ENCODE measurements at regions not wholly inside any gene's neighbourhood (a gene's known extent, or its start where the extent isn't known, plus 50 kb on each side); places are given as distances from the start of the nearest gene placed in this dataset.

DNA sequence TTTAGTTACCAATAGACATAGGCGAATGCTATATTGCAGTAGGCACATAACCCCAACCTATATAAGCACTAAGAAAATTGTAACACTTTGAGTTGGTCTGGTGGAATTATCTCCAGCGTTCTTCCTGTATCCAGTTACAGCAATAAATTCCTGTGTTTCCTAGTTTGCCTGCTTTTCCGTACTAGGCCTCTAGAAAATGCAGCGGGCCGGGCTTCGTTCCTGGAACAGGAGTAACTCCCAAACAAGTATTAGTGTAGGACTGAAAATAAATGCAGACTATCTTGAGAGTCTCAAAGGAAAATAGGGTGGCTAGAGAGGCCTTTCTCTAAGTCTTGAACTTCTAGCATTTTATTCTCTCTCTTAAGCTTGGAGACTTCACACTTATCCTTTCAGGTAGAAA is 159.8 kb downstream of the OR13H1 start:
- no peak for DNase-seq (ENCODE audit: low read depth)

DNA sequence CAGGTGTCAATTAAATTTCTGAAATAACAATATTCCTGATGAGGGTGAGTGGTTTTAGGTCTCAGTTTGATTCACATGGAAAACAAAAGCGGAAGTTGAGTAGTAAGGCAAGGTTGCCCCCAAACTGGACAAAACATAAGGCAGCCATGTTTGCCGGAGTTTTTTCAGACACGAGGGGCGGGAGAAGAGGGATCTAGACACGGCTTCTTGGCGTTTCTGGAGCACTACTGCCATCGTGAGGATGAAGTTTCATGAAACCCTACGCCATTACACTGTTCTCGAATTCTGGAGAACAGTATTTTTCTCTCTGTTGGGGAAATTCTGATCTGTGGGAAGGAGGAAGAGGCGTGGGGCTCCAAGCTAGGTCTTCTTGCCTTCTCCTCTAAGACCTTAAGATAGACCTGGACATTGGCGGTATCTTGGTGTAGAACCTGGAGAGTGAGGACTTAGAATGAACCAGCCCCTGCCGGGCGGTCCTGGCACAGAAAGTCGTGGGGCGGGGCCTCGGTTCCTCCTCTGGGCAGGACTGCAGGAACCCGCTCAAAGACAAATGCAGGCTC is 160.3 kb downstream of the OR13H1 start:
- DNase-seq (ENCODE audit: low read depth), result peak; percentile 66

DNA sequence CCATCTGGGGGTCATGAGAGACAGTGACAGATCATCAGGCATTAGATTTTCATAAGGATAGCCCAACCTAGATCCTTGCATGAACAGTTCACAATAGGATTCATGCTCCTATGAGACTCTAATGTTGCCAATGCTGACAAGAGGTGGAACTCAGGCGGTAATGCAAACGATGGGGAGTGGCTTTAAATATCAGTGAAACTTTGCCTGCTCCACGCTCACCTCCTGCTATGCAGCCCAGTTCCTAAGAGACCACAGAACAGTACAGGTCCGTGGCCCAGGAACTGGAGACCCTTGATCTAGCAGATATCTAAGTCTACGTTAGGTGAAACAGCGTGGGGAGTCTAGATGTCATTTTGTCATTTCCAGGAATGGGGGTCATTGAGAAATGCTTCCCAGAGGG is 165.7 kb downstream of the OR13H1 start:
- DNase-seq (ENCODE audit: low read depth), result no peak

DNA sequence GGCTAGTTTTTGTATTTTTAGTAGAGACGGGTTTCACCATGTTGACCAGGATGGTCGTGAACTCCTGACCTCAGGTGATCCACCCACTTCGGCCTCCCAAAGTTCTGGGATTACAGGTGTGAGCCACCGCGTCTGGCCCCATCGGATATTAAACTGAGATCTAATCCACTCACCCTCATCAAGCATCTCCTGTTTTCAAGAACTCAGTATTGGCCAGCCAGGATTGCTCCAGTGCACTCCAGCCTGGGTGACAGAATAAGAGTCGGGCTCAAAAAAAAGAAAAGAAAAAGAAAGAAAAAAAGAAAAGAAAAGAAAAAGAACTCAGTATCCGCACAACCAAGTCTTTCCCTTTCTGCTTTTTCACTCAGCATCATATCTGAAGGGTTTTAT is 167.6 kb downstream of the OR13H1 start:
- DNase-seq (ENCODE audit: low read depth), result no peak

DNA sequence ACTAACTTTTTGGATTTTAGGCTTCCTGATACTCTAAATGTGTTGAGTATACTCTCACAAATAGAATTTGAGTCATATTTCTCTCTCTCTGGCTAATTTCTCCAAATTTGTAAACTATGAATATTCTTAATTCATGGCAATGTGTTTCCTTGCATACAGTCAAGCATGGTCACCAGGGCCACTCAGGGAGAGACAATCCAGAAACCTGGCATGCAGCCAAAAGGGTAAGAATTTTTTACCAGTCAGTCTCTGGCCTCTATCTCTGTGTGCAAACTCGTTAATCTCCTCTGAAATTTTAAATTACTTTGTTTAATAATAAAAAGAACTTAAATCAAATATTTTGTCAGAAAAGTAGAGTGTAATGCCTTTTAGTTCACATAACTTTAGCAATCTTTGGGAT is 179.8 kb downstream of the OR13H1 start:
- DNase-seq (ENCODE audit: low read depth), result no peak

DNA sequence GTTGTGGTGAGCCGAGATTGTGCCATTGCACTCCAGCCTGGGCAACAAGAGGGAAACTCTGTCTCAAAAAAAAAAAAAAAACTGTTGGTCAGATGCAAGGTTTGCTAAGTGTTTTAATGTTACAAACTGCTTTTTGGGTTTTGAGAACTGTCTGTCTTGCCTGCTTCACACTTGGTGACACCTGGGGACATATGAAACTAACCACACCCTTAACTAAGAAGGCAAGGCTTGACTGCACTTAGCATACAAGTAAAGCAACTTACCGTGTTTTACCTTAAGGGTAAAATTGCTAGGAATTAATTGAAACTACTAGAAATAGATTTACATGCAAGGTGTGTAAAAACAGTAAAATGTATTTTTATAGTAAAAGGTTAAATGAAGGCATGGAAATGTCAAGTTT is 180.4 kb downstream of the OR13H1 start:
- no peak for DNase-seq (ENCODE audit: low read depth)

DNA sequence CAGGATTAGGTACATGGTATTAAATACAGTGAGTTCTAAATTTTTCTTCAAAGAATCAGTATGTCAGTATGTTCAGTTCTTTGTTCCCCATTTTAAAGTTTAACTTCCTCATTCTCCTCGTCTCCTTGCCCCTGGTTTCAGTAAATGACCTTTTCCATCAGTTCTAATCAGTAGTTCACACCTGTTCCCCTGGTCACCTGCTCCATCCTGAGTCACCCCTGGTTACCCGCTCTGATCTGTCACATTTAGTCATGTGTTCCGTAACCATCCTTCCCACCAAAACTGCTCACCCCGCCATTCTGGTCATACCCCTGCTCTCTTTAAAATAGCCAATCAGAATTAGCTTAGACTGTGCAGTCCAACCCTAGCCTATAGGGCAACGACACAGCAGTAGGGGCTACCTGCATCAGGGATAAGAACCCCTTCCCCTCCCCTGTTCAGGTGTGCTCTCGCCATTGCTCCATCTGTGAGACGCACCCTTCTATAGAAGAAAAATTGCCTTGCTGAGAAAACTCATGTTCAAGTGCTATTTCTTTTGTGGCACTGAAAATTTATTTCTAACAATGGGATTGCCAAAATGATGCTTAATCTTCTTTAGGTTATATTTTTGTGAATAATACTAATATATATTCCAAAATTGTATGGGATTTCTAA is 181.3 kb downstream of the OR13H1 start:
- DNase-seq (ENCODE audit: low read depth), result no peak

DNA sequence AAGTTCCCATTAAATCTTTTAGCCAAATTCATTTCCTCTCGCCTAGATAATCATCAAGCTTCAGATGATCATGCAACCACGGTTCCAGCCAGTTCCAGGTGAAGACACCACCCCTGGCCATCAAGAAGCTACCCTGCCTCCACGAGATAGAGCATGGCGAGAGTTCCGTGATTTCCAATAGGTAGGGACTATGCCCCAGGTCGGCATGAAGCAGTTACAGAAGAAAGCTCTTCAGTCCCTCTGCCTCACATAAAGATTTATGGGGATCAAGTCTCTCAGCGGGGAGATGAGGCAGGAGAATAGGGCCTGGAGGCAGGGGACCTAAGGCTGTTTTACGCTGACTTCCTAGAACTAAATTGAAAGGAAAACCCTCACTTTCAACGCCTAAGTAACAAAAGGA is 183.9 kb downstream of the OR13H1 start:
- no peak for DNase-seq (ENCODE audit: low read depth)

DNA sequence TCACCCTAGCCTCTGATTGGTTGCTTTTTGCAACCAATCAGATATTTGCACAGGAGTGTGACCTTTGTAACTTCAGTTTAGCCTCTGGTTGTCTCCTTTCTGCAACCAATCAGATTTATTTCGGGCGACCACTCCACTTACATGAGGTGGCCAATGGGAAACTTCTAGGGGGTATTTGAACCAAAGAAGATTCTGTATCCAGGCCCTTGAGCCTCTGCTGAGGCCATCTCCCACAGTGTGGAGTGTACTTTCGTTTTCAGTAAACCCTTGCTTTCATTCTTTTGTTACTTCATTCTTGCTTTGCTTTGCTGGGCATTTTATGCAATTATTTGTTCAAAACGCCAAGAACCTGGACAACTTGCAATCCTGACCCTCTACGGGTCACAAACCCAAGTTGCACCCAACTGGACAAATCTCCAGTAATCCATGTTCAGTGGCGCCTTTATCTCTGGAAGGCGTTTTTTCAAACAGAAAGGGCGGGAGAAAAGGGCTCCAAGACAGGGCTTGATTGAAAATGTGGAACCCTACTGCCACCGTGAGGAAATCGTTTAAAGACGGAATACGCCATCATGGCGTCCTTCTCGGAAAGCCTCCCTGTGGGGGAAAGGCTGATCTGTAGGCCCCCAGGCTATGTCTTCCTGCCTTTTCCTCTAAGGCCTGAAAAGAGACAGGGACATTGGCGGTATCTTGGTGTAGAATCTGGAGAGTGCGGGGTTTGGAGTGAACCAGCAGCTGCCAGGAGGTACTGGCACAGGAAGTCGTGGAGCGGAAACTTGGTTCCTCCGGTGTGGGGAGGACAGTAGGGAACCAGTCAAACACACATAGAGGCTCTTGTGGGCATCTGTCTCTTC is 184.6 kb downstream of the OR13H1 start:
- peak; percentile 48 for DNase-seq (ENCODE audit: low read depth)

DNA sequence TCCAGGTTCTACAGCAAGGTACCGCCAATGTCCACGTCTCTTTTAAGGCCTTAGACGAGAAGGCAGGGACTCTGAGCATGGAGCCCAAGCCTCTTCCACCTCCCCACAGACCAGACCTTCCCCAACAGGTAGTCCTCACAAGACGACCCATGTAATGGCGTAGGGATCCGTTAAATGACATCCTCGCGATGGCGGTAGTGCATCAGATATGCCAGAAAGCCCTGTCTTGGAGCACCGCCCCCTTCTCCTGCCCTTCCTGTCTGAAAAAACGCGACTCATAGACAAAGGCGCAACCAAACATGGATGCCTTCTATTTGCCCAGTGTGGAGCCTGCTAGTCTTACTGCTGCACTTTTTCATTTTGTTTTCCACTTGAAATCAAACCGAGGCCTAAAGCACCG is 185.4 kb downstream of the OR13H1 start:
- peak; percentile 55 for DNase-seq (ENCODE audit: low read depth)

DNA sequence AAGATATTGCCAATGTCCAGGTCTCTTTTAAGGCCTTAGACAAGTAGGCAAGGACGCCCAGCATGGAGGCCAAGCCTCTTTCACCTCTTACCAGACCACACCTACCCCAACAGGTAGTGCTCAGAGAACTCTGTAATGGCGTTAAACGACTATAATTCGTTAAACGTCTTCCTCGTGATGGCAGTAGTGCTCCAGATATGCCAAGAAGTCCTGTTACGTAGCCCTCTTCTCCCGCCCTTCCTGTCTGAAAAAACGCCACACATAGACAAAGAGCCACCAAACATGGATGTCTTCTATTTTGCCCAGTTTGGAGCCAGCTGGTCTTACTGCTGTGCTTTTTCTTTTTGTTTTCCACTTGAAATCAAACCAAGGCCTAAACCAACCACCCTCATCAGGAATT is 190.7 kb downstream of the OR13H1 start:
- DNase-seq (ENCODE audit: low read depth), result no peak

DNA sequence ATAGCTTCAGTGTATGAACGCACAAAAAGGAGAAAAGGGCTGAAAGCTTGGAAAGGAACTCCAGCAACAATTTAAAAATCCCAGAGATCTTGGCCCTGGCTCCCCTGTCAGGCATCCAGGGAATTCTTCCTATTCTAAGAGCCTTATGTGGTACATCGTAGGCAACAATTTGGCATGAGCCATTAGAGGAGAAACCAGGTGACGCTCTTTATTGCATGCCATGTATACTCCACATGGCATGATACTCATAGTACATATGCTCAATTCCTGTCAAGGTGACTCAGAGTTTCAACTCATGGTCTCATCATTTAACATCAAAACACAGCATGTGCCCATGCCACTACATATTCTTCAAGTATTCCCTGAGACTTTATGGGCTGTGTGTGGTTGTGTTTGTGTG is 191.3 kb downstream of the OR13H1 start:
- no peak for DNase-seq (ENCODE audit: low read depth)

DNA sequence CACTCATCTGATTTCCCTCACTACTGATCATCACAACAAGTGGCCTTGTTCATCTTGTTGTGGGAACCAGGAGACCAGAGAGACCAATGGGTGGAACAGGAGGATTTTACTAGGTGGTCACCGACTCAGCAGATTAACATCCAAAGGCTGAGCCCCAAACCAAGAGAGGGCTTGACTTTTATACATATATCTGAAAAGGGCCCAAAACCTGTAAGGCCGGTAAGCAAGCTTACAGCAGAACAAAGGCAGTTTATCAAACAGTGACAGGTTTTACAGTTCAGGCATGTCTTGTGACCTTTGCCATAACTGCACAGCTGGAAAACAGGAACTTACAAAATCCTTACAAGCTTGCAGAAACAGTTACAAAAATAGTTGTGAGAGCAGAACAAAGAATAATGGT is 195.9 kb downstream of the OR13H1 start:
- DNase-seq (ENCODE audit: low read depth), result no peak

DNA sequence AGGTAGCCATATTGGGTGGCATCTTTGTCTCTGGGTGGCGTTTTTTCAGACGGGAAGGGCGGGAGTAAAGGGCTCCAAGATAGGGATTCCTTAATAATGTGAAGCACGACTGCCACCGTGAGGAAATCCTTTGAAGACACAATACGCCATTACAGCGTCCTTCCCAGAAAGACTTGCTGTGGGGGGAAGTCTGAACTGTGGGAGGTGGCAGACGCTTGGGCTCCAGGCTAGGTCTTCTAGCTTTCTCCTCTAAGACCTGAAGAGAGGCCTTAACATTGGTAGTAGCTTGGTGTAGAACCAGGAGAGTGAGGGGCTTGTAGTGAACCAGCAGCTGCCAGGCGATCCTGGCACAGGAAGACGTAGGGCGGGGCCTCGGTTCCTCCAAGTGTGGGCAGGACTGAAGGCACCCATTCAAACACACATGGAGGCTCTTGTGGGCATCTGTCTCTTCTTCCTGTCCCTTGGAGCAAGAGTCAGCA is 197.3 kb downstream of the OR13H1 start:
- DNase-seq (ENCODE audit: low read depth), result peak; percentile 38

DNA sequence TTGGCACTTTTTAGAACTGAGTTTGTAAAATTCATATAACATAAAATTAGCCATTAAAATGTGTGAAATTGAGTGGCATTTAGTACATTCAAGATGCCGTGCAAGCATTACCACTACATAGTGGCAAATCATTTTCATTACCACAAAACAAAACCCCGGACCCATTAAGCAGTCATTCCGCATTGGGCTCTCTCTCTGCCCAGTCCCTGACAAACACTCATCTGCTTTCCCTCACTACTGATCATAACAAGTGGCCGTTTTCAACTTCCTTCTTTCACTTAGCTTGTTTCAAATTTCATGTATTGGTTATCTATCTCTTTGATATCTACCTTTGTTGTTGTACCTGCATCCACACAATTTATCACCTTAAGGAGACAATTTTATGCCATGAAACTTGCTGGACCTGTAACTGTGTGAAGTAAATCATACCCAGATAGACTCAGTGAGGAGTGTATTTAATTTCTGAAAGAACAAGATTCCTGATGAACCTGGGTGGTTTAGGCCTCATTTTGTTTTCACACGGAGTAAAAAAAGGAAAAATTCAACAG is 202.1 kb downstream of the OR13H1 start:
- DNase-seq (ENCODE audit: low read depth), result no peak

DNA sequence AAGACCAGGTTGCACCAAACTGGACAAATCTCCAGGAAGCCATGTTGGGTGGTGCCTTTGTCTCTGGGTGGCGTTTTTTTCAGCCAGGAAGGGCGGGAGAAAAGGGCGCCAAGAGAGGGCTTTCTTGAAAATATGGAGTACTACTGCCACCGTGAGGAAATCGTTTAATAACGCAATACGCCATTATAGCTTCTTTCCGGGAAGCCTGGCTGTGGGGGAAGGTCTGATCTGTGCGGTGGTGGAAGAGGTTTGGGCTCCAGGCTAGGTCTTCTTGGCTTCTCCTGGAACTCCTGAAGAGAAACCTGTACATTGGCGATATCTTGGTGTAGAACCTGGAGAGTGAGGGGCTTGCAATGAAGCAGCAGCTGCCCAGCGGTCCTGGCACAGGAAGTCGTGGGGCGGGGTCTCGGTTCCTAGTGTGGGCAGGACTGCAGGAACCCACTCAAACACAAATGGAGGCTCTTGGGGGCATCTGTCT is 202.7 kb downstream of the OR13H1 start:
- peak; percentile 57 for DNase-seq (ENCODE audit: low read depth)

DNA sequence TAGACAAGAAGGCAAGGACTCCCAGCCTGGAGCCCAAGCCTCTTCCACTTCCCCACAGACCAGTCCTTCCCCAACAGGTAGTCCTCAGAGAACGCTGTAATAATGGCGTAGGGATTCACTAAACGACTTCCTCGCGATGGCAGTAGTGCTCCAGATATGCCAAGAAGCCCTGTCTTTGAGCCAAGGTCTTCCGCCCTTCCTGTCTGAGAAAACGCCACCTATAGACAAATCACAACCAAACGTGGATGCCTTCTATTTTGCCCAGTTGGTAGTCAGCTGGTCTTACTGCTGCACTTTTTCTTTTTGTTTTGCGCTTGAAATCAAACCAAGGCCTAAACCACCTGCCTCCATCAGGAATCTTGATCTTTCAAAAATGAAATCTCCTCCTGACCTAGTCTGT is 203.3 kb downstream of the OR13H1 start:
- DNase-seq (ENCODE audit: low read depth), result peak; percentile 48

DNA sequence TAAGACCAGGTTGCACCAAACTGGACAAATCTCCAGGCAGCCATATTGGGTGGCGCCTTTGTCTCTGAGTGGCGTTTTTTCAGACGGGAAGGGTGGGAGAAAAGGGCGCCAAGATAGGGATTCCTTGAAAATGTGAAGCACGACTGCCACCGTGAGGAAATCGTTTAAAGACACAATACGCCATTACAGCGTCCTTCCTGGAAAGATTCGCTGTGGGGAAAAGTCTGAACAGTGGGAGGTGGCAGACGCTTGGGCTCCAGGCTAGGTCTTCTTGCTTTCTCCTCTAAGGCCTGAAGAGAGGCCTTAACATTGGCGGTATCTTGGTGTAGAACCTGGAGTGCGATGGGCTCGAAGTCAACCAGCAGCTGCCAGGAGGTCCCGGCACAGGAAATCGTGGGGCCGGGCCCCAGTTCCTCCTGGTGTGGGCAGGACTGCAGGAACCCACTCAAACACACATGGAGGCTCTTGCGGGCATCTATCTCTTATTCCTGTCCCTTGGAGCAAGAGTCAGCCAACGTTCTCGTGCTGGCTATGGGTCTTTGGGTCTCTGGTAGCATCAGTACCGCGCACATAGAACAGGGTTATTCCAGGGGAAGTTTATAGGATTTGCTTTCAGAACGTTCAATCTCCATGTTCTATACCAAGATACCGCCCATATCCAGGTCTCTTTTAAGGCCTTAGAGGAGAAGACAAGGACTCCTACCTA is 208.8 kb downstream of the OR13H1 start:
- DNase-seq (ENCODE audit: low read depth), result peak; percentile 44

DNA sequence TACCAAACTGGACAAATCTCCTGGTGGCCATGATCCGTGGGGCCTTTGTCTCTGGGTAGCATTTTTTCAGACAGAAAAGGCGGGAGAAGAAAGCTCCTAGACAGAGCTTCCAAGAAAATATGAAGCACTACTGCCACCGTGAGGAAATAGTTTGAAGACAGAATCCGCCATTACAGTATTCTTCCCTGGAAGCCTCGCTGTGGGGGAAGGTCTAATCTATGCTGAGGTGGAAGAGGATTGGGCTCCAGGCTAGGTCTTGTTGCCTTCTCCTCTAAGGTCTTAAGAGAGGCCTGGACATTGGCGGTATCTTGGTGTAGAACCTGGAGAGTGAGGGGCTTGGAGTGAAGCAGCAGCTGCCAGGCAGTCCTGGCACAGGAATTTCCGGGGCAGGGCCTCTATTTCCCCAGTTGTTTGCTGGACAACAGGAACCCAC is 218.9 kb downstream of the OR13H1 start:
- no peak for DNase-seq (ENCODE audit: low read depth)

DNA sequence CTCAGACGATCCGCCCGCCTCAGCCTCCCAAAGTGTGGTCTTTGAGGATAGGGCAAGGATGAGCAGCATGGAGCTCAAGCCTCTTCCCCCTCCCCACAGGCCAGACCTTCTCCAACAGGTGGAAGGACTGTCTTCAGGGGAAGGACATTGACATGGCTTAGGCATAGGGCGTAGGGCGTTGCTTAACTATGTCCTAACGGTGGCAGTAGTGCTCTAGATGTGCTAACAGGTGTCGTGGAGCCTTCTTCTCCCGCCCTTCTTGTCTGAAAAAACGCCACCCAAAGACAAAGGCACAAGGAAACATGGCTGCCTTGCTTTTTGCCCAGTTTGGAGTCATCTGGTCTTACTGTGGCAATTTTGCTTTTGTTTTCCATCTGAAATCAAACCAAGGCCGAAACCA is 219.8 kb downstream of the OR13H1 start:
- DNase-seq (ENCODE audit: low read depth), result peak; percentile 49

DNA sequence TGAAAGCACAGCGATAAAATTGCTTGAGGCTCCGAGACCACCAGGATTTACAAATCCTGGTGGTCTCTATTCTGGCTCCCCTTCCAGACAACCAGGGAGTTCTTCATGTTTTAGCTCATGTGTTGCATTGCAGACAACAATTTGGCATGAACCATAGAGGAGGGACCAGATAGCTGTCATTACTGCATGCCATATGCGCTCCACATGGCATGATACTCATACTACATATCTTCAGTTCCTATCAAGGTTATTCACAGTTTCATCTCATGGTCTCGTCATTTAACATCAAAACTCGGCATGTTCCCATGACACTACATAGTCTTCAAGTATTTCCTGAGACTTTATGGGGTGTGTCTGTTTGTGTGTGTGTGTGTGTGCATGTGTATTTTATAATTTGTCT is 220.3 kb downstream of the OR13H1 start:
- no peak for DNase-seq (ENCODE audit: low read depth)
